ENCODE measurements at regions not wholly inside any gene's neighbourhood (a gene's known extent, or its start where the extent isn't known, plus 50 kb on each side); places are given as distances from the start of the nearest gene placed in this dataset.
A peak's percentile ranks its signal among the peaks of the same experiment; 100 is the strongest.
"Not testable (repeated sequence)": the region's sequence is repeated elsewhere in the genome, so short reads cannot be mapped to it uniquely, and the experiment has no call there.

- DNase-seq, result no peak
- H3K9me3 ChIP-seq (ENCODE audit: control insufficient read depth, low read length), result no peaks in the 10 kb centered on the region
- no peaks in the 10 kb centered on the region for H3K4me1 ChIP-seq (ENCODE audit: control insufficient read depth, insufficient read depth, low read length)
- 67% methylated on average over 2 of the region's 2 CpGs for WGBS
- H3K27ac ChIP-seq (ENCODE audit: low read length), result no peak overlapping the region
- no peaks in the 10 kb centered on the region for H3K27me3 ChIP-seq (ENCODE audit: control insufficient read depth, insufficient read depth)
- ATAC-seq, result no peak
- intact Hi-C loops (cut with DNase I), result no loop called here
- H3K4me3 ChIP-seq (ENCODE audit: low read length), result no peak overlapping the region
These were observed 92.5 kb upstream of the RORB start for GRCh38 chr9:74404620-74405019.

GRCh38 chr9:74407166-74407565 lies 90.0 kb upstream of the RORB start:
- no peaks in the 10 kb centered on the region for H3K27me3 ChIP-seq (ENCODE audit: control insufficient read depth, insufficient read depth)
- 66% methylated on average over 3 of the region's 3 CpGs for WGBS
- H3K4me1 ChIP-seq (ENCODE audit: control insufficient read depth, insufficient read depth, low read length), result no peaks in the 10 kb centered on the region
- no peak for DNase-seq
- H3K27ac ChIP-seq (ENCODE audit: low read length), result no peak overlapping the region
- intact Hi-C loops (cut with DNase I), result no loop called here
- no peaks in the 10 kb centered on the region for H3K9me3 ChIP-seq (ENCODE audit: control insufficient read depth, low read length)
- no peak overlapping the region for H3K4me3 ChIP-seq (ENCODE audit: low read length)
- ATAC-seq, result no peak

GRCh38 chr9:74412236-74412979 lies 84.7 kb upstream of the RORB start:
- ATAC-seq, result no peak
- no peak for DNase-seq
- H3K9me3 ChIP-seq (ENCODE audit: control insufficient read depth, low read length), result no peaks in the 10 kb centered on the region
- no peaks in the 10 kb centered on the region for H3K27me3 ChIP-seq (ENCODE audit: control insufficient read depth, insufficient read depth)
- WGBS, result 69% methylated on average over 3 of the region's 3 CpGs
- intact Hi-C loops (cut with DNase I), result no loop called here
- no peak overlapping the region for H3K4me3 ChIP-seq (ENCODE audit: low read length)
- no peak overlapping the region for H3K27ac ChIP-seq (ENCODE audit: low read length)
- H3K4me1 ChIP-seq (ENCODE audit: control insufficient read depth, insufficient read depth, low read length), result no peaks in the 10 kb centered on the region

- no peak overlapping the region for H3K27ac ChIP-seq (ENCODE audit: low read length)
- no peak overlapping the region for H3K4me3 ChIP-seq (ENCODE audit: low read length)
- ATAC-seq, result no peak
- H3K4me1 ChIP-seq (ENCODE audit: control insufficient read depth, insufficient read depth, low read length), result no peaks in the 10 kb centered on the region
- WGBS, result 59% methylated on average over 1 of the region's 1 CpG
- intact Hi-C loops (cut with DNase I), result no loop called here
- no peaks in the 10 kb centered on the region for H3K27me3 ChIP-seq (ENCODE audit: control insufficient read depth, insufficient read depth)
- H3K9me3 ChIP-seq (ENCODE audit: control insufficient read depth, low read length), result no peaks in the 10 kb centered on the region
- DNase-seq, result no peak
These were observed 83.3 kb upstream of the RORB start for GRCh38 chr9:74413876-74414275.

- intact Hi-C loops (cut with DNase I), result no loop called here
- no peaks in the 10 kb centered on the region for H3K4me1 ChIP-seq (ENCODE audit: control insufficient read depth, insufficient read depth, low read length)
- no peaks in the 10 kb centered on the region for H3K9me3 ChIP-seq (ENCODE audit: control insufficient read depth, low read length)
- H3K4me3 ChIP-seq (ENCODE audit: low read length), result no peak overlapping the region
- H3K27ac ChIP-seq (ENCODE audit: low read length), result no peak overlapping the region
- no peak for DNase-seq
- 70% methylated on average over 1 of the region's 1 CpG for WGBS
- no peak for ATAC-seq
- no peaks in the 10 kb centered on the region for H3K27me3 ChIP-seq (ENCODE audit: control insufficient read depth, insufficient read depth)
These were observed 82.8 kb upstream of the RORB start for GRCh38 chr9:74414325-74414724.

GRCh38 chr9:74415995-74416394 lies 81.1 kb upstream of the RORB start:
- DNase-seq (no peak), ATAC-seq (no peak)
- intact Hi-C loops (cut with DNase I), result no loop called here
- Histone ChIP-seq H3K4me3 (ENCODE audit: low read length) (no peak overlapping the region), H3K27ac (ENCODE audit: low read length) (no peak overlapping the region), H3K27me3 (ENCODE audit: control insufficient read depth, insufficient read depth) (no peaks in the 10 kb centered on the region), H3K9me3 (ENCODE audit: control insufficient read depth, low read length) (no peaks in the 10 kb centered on the region), H3K4me1 (ENCODE audit: control insufficient read depth, insufficient read depth, low read length) (no peaks in the 10 kb centered on the region)

GRCh38 chr9:74424488-74424887 lies 72.6 kb upstream of the RORB start:
- H3K9me3 ChIP-seq (ENCODE audit: control insufficient read depth, low read length); H3K4me3 ChIP-seq (ENCODE audit: low read length); H3K27me3 ChIP-seq (ENCODE audit: control insufficient read depth, insufficient read depth); intact Hi-C loops (cut with DNase I); H3K27ac ChIP-seq (ENCODE audit: low read length); H3K4me1 ChIP-seq (ENCODE audit: control insufficient read depth, insufficient read depth, low read length); DNase-seq; ATAC-seq: not testable (repeated sequence)
- WGBS, result 85% methylated on average over 16 of the region's 16 CpGs

- intact Hi-C loops (cut with DNase I), result no loop called here
- Histone ChIP-seq H3K4me1 (ENCODE audit: control insufficient read depth, insufficient read depth, low read length) (no peaks in the 10 kb centered on the region), H3K27me3 (ENCODE audit: control insufficient read depth, insufficient read depth) (no peaks in the 10 kb centered on the region), H3K4me3 (ENCODE audit: low read length) (no peak overlapping the region), H3K27ac (ENCODE audit: low read length) (no peak overlapping the region), H3K9me3 (ENCODE audit: control insufficient read depth, low read length) (no peaks in the 10 kb centered on the region)
- no peak for DNase-seq
- WGBS, result 68% methylated on average over 1 of the region's 1 CpG
- no peak for ATAC-seq
These were observed 65.7 kb upstream of the RORB start for GRCh38 chr9:74431467-74431866.

- Histone ChIP-seq H3K27ac (ENCODE audit: low read length) (no peak overlapping the region), H3K4me1 (ENCODE audit: control insufficient read depth, insufficient read depth, low read length) (no peaks in the 10 kb centered on the region), H3K4me3 (ENCODE audit: low read length) (no peak overlapping the region), H3K27me3 (ENCODE audit: control insufficient read depth, insufficient read depth) (no peaks in the 10 kb centered on the region), H3K9me3 (ENCODE audit: control insufficient read depth, low read length) (no peaks in the 10 kb centered on the region)
- intact Hi-C loops (cut with DNase I), result no loop called here
- DNase-seq, result no peak
- WGBS, result 67% methylated on average over 2 of the region's 2 CpGs
- no peak for ATAC-seq
These were observed 53.9 kb upstream of the RORB start for GRCh38 chr9:74443036-74443750.

GRCh38 chr9:74444369-74444768 lies 52.8 kb upstream of the RORB start:
- peak in 1 of 3 donors; percentile 45 for DNase-seq
- intact Hi-C loops (cut with DNase I), result no loop called here
- Histone ChIP-seq H3K4me3 (ENCODE audit: low read length) (no peak overlapping the region), H3K9me3 (ENCODE audit: control insufficient read depth, low read length) (no peaks in the 10 kb centered on the region), H3K4me1 (ENCODE audit: control insufficient read depth, insufficient read depth, low read length) (no peaks in the 10 kb centered on the region), H3K27me3 (ENCODE audit: control insufficient read depth, insufficient read depth) (no peaks in the 10 kb centered on the region), H3K27ac (ENCODE audit: low read length) (no peak overlapping the region)
- no peak for ATAC-seq
- 53% methylated on average over 6 of the region's 6 CpGs for WGBS

Data from right cardiac atrium (tissue), 5 donors.